ENCODE measurements at regions not wholly inside any gene's neighbourhood (a gene's known extent, or its start where the extent isn't known, plus 50 kb on each side); places are given as distances from the start of the nearest gene placed in this dataset.

DNA sequence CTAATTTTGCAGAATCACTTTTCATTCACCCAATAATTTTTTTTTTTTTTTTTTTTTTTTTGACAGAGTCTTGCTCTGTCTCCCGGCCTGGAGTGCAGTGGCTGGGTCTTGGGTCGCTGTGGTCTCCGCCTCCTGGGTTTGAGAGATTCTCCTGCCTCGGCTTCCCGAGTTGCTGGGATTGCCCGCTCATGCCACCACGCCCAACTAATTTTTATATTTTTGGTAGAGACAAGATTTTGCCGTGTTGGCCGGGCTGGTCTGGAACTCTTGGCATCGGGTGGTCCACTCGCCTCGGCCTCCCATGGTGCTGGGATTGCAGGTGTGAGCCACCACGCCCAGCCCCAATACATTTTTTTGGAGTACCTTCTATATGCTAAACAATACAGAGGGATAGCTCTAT lies 1120.0 kb upstream of the ATXN8OS start:
- H3K9ac ChIP-seq (ENCODE audit: insufficient read length, low read depth), result no peak overlapping the region
- H3K4me1 ChIP-seq (ENCODE audit: insufficient read depth, insufficient read length), result no peaks in the 10 kb centered on the region
- H3K36me3 ChIP-seq (ENCODE audit: insufficient read depth, insufficient read length, low read length), result no peaks in the 10 kb centered on the region
- TF ChIP-seq ZNF274 (IDR thresholded peaks at IDR 0.05; ENCODE audit: low read depth, low read length) (no peak), SUZ12 (IDR thresholded peaks at IDR 0.05; ENCODE audit: extremely low read depth, insufficient read depth, insufficient read length) (no peak), YY1 (IDR thresholded peaks at IDR 0.05; ENCODE audit: insufficient read depth, insufficient read length) (no peak)
- no peak overlapping the region for H3K4me3 ChIP-seq (ENCODE audit: insufficient read length, low read depth)
- H3K9me3 ChIP-seq (ENCODE audit: insufficient read depth, low read length), result no peaks in the 10 kb centered on the region
- no peaks in the 10 kb centered on the region for H3K27me3 ChIP-seq (ENCODE audit: insufficient read depth, insufficient read length)
- no peak for DNase-seq (ENCODE audit: low read depth, low spot score)

DNA sequence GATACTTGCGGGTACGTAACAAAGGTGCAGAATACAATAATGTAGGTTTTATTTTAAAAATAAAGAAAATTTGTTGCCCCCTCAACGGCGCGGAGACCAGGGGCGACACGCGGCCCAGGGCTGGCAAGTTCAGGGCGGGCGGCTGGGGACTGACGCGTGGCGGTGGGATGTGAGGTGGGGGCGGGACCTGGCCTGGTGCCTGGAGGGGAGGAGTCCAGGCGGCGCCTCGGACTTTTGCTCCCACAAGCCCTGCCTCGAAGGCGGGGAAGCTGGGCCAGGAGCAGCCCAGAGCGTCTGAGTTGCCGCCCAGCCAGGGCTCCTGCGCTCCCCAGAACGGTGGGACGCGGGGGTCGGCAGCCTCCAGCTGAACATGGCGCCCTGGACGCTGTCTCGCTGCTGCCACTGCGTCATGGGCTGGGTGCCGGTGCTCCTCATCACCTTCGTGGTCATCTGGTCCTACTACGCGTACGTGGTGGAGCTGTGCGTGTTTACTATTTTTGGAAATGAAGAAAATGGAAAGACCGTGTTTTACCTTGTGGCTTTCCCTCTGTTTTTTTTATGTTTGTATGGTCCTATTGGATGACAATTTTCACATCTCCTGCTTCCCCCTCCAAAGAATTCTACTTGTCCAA lies 1122.8 kb upstream of the ATXN8OS start:
- no peak overlapping the region for H3K4me3 ChIP-seq (ENCODE audit: insufficient read length, low read depth)
- no peaks in the 10 kb centered on the region for H3K36me3 ChIP-seq (ENCODE audit: insufficient read depth, insufficient read length, low read length)
- no peak for TF ChIP-seq YY1 (IDR thresholded peaks at IDR 0.05; ENCODE audit: insufficient read depth, insufficient read length)
- TF ChIP-seq ZNF274 (IDR thresholded peaks at IDR 0.05; ENCODE audit: low read depth, low read length), result no peak
- no peak for TF ChIP-seq SUZ12 (IDR thresholded peaks at IDR 0.05; ENCODE audit: extremely low read depth, insufficient read depth, insufficient read length)
- no peaks in the 10 kb centered on the region for H3K4me1 ChIP-seq (ENCODE audit: insufficient read depth, insufficient read length)
- H3K9ac ChIP-seq (ENCODE audit: insufficient read length, low read depth), result no peak overlapping the region
- no peaks in the 10 kb centered on the region for H3K9me3 ChIP-seq (ENCODE audit: insufficient read depth, low read length)
- no peak for DNase-seq (ENCODE audit: low read depth, low spot score)
- no peaks in the 10 kb centered on the region for H3K27me3 ChIP-seq (ENCODE audit: insufficient read depth, insufficient read length)

DNA sequence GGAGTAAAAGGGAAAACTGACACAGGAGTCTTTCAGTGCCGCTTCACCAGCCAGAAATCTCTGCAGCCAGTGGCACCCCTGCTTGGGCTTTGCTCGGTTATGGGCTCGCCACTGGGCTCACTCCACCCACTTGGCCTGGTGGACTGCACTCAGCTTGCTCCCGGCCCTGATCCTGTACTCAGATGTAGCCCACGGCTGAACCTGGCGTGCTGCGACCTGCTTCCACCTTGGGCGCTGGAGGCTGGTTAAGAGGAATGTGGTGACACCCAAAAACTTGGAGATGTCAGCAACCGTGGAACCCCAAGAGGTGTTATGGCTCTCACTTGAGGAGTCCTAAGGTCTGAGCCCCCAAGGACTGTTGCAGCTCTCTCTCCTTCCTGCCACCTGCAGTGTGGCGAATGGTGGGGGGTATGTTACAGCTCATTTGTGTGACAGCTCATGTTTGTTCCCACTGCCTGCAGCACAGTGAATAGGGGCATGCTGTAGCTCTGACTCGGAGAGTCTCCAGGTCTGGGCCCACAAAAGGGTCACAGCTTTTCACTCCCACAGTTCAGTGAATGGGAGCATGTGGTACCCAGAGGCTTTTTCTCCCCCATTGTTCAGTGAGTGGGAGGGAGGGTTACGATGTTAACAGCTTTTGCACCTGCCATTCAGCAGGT lies 1124.5 kb upstream of the ATXN8OS start:
- Histone ChIP-seq H3K9me3 (ENCODE audit: insufficient read depth, low read length) (no peaks in the 10 kb centered on the region), H3K9ac (ENCODE audit: insufficient read length, low read depth) (no peak overlapping the region), H3K36me3 (ENCODE audit: insufficient read depth, insufficient read length, low read length) (no peaks in the 10 kb centered on the region), H3K27me3 (ENCODE audit: insufficient read depth, insufficient read length) (no peaks in the 10 kb centered on the region), H3K4me3 (ENCODE audit: insufficient read length, low read depth) (no peak overlapping the region), H3K4me1 (ENCODE audit: insufficient read depth, insufficient read length) (no peaks in the 10 kb centered on the region)
- no peak for DNase-seq (ENCODE audit: low read depth, low spot score)
- TF ChIP-seq ZNF274 (IDR thresholded peaks at IDR 0.05; ENCODE audit: low read depth, low read length), result no peak
- TF ChIP-seq SUZ12 (IDR thresholded peaks at IDR 0.05; ENCODE audit: extremely low read depth, insufficient read depth, insufficient read length), result no peak
- TF ChIP-seq YY1 (IDR thresholded peaks at IDR 0.05; ENCODE audit: insufficient read depth, insufficient read length), result no peak

DNA sequence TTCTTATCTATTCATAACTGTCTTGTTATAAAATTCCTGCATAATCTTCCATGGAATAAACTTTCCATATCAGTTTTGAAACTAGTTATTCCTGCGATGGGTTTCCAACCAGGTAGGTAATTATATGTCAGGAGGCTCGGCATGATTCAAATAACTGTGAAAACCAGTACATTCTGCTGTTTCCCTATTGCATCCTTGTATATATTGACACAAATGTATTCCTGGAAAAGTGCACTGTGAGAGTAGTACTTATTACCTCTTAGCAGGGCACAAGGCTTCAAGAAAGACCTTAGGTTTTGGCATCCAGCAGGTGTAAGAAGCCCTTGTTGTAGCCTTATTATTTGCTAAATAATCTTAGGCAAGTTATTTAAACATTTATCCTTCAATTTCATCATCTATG lies 1131.3 kb upstream of the ATXN8OS start:
- H3K9ac ChIP-seq (ENCODE audit: insufficient read length, low read depth), result no peak overlapping the region
- no peak overlapping the region for H3K4me3 ChIP-seq (ENCODE audit: insufficient read length, low read depth)
- TF ChIP-seq YY1 (IDR thresholded peaks at IDR 0.05; ENCODE audit: insufficient read depth, insufficient read length), result no peak
- no peak for TF ChIP-seq ZNF274 (IDR thresholded peaks at IDR 0.05; ENCODE audit: low read depth, low read length)
- H3K9me3 ChIP-seq (ENCODE audit: insufficient read depth, low read length), result no peaks in the 10 kb centered on the region
- no peaks in the 10 kb centered on the region for H3K36me3 ChIP-seq (ENCODE audit: insufficient read depth, insufficient read length, low read length)
- no peak for DNase-seq (ENCODE audit: low read depth, low spot score)
- no peaks in the 10 kb centered on the region for H3K4me1 ChIP-seq (ENCODE audit: insufficient read depth, insufficient read length)
- no peaks in the 10 kb centered on the region for H3K27me3 ChIP-seq (ENCODE audit: insufficient read depth, insufficient read length)

DNA sequence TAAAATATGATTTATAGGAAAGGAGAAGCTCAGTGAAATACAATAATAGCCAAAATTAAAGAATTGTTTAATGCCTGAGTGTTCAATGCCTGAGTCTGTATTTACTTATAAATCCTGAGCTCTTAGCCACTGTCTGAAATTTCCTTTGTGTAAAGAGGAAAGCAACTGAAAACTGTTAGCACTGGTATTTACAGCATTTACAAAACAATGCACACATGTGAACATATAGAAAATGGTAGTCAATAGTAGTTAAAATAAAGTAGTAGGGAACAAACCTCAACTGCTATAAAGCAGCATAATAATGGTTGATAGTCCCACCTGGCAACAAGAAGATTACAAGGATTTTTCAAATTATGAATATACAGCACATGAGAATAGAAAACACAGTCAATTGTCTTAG lies 1137.1 kb upstream of the ATXN8OS start:
- Histone ChIP-seq H3K9ac (ENCODE audit: insufficient read length, low read depth) (no peak overlapping the region), H3K9me3 (ENCODE audit: insufficient read depth, low read length) (no peaks in the 10 kb centered on the region), H3K27me3 (ENCODE audit: insufficient read depth, insufficient read length) (no peaks in the 10 kb centered on the region), H3K4me3 (ENCODE audit: insufficient read length, low read depth) (no peak overlapping the region), H3K36me3 (ENCODE audit: insufficient read depth, insufficient read length, low read length) (no peaks in the 10 kb centered on the region), H3K4me1 (ENCODE audit: insufficient read depth, insufficient read length) (no peaks in the 10 kb centered on the region)
- DNase-seq (ENCODE audit: low read depth, low spot score), result no peak
- TF ChIP-seq SUZ12 (IDR thresholded peaks at IDR 0.05; ENCODE audit: extremely low read depth, insufficient read depth, insufficient read length) (no peak), YY1 (IDR thresholded peaks at IDR 0.05; ENCODE audit: insufficient read depth, insufficient read length) (no peak), ZNF274 (IDR thresholded peaks at IDR 0.05; ENCODE audit: low read depth, low read length) (no peak)

DNA sequence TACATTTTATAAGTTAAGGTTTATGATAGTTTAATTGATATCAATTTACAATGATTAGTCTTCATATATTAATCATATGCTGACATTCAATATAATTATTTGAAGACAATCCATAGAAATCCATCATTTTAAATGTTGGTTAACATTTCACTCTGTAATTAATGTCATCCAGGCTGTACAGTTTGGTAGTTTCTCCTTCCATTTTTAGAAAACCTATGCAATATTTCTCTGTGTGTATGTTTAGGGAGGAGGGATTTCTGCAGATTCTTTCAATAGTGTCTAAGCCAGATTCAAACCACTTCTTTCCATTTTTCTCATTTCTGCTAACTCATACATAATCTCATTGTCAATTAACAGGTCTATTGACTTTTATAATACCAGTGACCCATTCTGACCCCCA lies 1159.0 kb upstream of the ATXN8OS start:
- Histone ChIP-seq H3K27me3 (ENCODE audit: insufficient read depth, insufficient read length) (no peaks in the 10 kb centered on the region), H3K4me3 (ENCODE audit: insufficient read length, low read depth) (no peak overlapping the region), H3K9ac (ENCODE audit: insufficient read length, low read depth) (no peak overlapping the region), H3K9me3 (ENCODE audit: insufficient read depth, low read length) (no peaks in the 10 kb centered on the region), H3K4me1 (ENCODE audit: insufficient read depth, insufficient read length) (no peaks in the 10 kb centered on the region), H3K36me3 (ENCODE audit: insufficient read depth, insufficient read length, low read length) (no peaks in the 10 kb centered on the region)
- TF ChIP-seq ZNF274 (IDR thresholded peaks at IDR 0.05; ENCODE audit: low read depth, low read length) (no peak), YY1 (IDR thresholded peaks at IDR 0.05; ENCODE audit: insufficient read depth, insufficient read length) (no peak), SUZ12 (IDR thresholded peaks at IDR 0.05; ENCODE audit: extremely low read depth, insufficient read depth, insufficient read length) (no peak)
- DNase-seq (ENCODE audit: low read depth, low spot score), result no peak

DNA sequence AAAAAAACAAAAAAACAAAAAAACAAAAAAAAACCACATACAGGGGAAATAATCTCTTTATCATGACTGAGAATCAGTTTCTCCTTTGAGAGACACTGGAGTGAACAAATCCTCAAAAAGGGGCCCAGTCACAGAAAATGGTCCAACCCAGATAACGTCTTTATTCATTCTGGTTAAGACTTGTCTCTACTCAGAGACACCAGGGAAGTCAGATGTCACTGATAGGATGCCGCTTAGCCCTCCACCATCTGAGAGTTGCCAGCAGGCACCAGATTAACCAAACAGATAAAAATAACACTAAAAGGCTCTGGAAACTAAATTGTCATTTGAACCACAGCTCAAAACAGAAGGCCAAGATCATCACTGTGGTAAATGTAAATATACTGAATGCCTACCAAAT lies 1163.4 kb upstream of the ATXN8OS start:
- Histone ChIP-seq H3K4me3 (ENCODE audit: insufficient read length, low read depth) (no peak overlapping the region), H3K9ac (ENCODE audit: insufficient read length, low read depth) (no peak overlapping the region), H3K36me3 (ENCODE audit: insufficient read depth, insufficient read length, low read length) (no peaks in the 10 kb centered on the region), H3K4me1 (ENCODE audit: insufficient read depth, insufficient read length) (no peaks in the 10 kb centered on the region), H3K9me3 (ENCODE audit: insufficient read depth, low read length) (no peaks in the 10 kb centered on the region), H3K27me3 (ENCODE audit: insufficient read depth, insufficient read length) (no peaks in the 10 kb centered on the region)
- DNase-seq (ENCODE audit: low read depth, low spot score), result no peak
- no peak for TF ChIP-seq YY1 (IDR thresholded peaks at IDR 0.05; ENCODE audit: insufficient read depth, insufficient read length)
- no peak for TF ChIP-seq SUZ12 (IDR thresholded peaks at IDR 0.05; ENCODE audit: extremely low read depth, insufficient read depth, insufficient read length)
- no peak for TF ChIP-seq ZNF274 (IDR thresholded peaks at IDR 0.05; ENCODE audit: low read depth, low read length)
